K562 (cell line): ENCODE measurements at regions not wholly inside any gene's neighbourhood (a gene's known extent, or its start where the extent isn't known, plus 50 kb on each side); places are given as distances from the start of the nearest gene placed in this dataset.

Experiments
- ATAC-seq: fragments of 200-7000 bp; cut with Tn5 transposase; 3 replicates; pipeline ENCODE4 v1.9.1; 2020; ENCODE audit warnings: moderate library complexity
- BruUV-seq: library from RNA; stranded (reverse); fragments of 400-500 nt; replicated peaks from 2 replicates; lab custom pipeline; 2021; lab: Mats Ljungman, UMichigan
- CTCF ChIA-PET: fragments of 300-600 bp; formaldehyde crosslinking; extraction: SDS; loops from one replicate; lab custom pipeline; 2021; ENCODE audit warnings: low intra/inter-chr PET ratio; lab: Yijun Ruan, JAX
- POLR2A ChIA-PET: fragments of 300-600, 350-650 bp; sonication (Branson Sonifier 250); formaldehyde crosslinking; extraction: SDS; loops from one replicate; lab custom pipeline; 2021; ENCODE audit warnings: antibody characterized with exemption, inconsistent platforms; lab: Yijun Ruan, JAX
- DNase-seq, 4 experiments: peaks; one replicate each; pipeline versions ENCODE4 v3.0.0 to v3.0.0-alpha.2; 2011 to 2018; ENCODE audit warnings: low spot score in 3 of 4, mixed read lengths in 3 of 4; ENCODE audit errors: extremely low read depth in 1 of 4
- FAIRE-seq: peaks from 2 replicates; lab custom pipeline; 2011; peaks lifted over from hg19 to GRCh38; lab: Jason Lieb, UNC
- H2AFZ ChIP-seq: 2 replicates; pipeline ENCODE4 v1.6.0; 2011; ENCODE audit warnings: low read depth, low read length, control low read depth, inconsistent platforms
- H3K27ac ChIP-seq: fragments of 200-600 bp; 3 replicates; pipeline ENCODE4 v1.8.0; 2011; ENCODE audit warnings: low read depth, mild to moderate bottlenecking, control low read depth, inconsistent platforms, low read length, moderate library complexity, mixed read lengths; ENCODE audit errors: extremely low read depth
- H3K27me3 ChIP-seq, 2 experiments: fragments of 300-600 bp in 1 of 2; 2 replicates in 1 of 2; 3 replicates in 1 of 2; pipeline versions ENCODE4 v1.6.0 to v1.8.0; 2011; ENCODE audit warnings: inconsistent platforms in 2 of 2, low read length in 2 of 2, mild to moderate bottlenecking in 1 of 2, mixed read lengths in 1 of 2, moderate library complexity in 1 of 2; ENCODE audit not compliant: control insufficient read depth in 2 of 2, insufficient read depth in 2 of 2
- H3K36me3 ChIP-seq: fragments of 300-600 bp; 3 replicates; pipeline ENCODE4 v1.8.0; 2011; ENCODE audit warnings: mild to moderate bottlenecking, low read length, inconsistent platforms; ENCODE audit not compliant: control insufficient read depth, insufficient read depth
- H3K4me1 ChIP-seq, 2 experiments: fragments of 200-600 bp in 1 of 2; replicated peaks in 1 of 2; 2 replicates in 1 of 2; 3 replicates in 1 of 2; pipeline versions ENCODE4 v1.5.1 to v1.8.0; 2011; ENCODE audit warnings: inconsistent platforms in 2 of 2, low read length in 2 of 2, mild to moderate bottlenecking in 1 of 2, mixed read lengths in 1 of 2, moderate library complexity in 1 of 2; ENCODE audit not compliant: control insufficient read depth in 2 of 2, insufficient read depth in 2 of 2
- H3K4me2 ChIP-seq: 2 replicates; pipeline ENCODE4 v1.6.1; 2011; ENCODE audit warnings: low read length, control low read depth, inconsistent platforms, mixed read lengths; ENCODE audit not compliant: insufficient read depth
- H3K4me3 ChIP-seq: fragments of 200-600 bp; sonication (generic), shearing (Covaris generic); 2 replicates; pipeline ENCODE4 v1.5.1; 2016; ENCODE audit warnings: control low read depth, inconsistent platforms
- H3K79me2 ChIP-seq: fragments of 200-600 bp; 3 replicates; pipeline ENCODE4 v1.8.0; 2011; ENCODE audit warnings: low read length, inconsistent platforms; ENCODE audit not compliant: control insufficient read depth, insufficient read depth
- H3K9ac ChIP-seq, 2 experiments: 2 replicates each; pipeline versions ENCODE4 v1.6.0 to v1.6.1; 2011; ENCODE audit warnings: low read depth in 2 of 2, low read length in 2 of 2, control low read depth in 1 of 2, inconsistent platforms in 1 of 2, mild to moderate bottlenecking in 1 of 2, mixed read lengths in 1 of 2; ENCODE audit not compliant: insufficient read depth in 1 of 2
- H3K9me1 ChIP-seq: one replicate; pipeline ENCODE4 v1.6.0; 2011; ENCODE audit warnings: inconsistent platforms, mild to moderate bottlenecking, low read length, moderate library complexity; ENCODE audit not compliant: control insufficient read depth, insufficient read depth
- H3K9me3 ChIP-seq: replicated peaks from 2 replicates; pipeline ENCODE4 v1.5.1; 2011; ENCODE audit warnings: low read depth, low read length, inconsistent platforms; ENCODE audit not compliant: control insufficient read depth, insufficient read depth
- H4K20me1 ChIP-seq: replicated peaks from 2 replicates; pipeline ENCODE4 v1.6.1; 2011; ENCODE audit warnings: low read length, inconsistent platforms, mixed read lengths; ENCODE audit not compliant: control insufficient read depth, insufficient read depth
- BCLAF1 ChIP-seq, 2 experiments: fragments of 450-650 bp in 1 of 2; IDR thresholded peaks; 2 replicates each; pipeline ENCODE4 v1.6.1; 2011 to 2017; ENCODE audit warnings: low read depth in 2 of 2, antibody characterized with exemption in 1 of 2, borderline replicate concordance in 1 of 2, low read length in 1 of 2, mild to moderate bottlenecking in 1 of 2, mixed read lengths in 1 of 2; ENCODE audit not compliant: control insufficient read depth in 1 of 2
- CBFA2T3 ChIP-seq: fragments of 450-650 bp; IDR thresholded peaks from 2 replicates; pipeline ENCODE4 v1.6.1; 2017
- EHMT2 ChIP-seq: fragments of 450-650 bp; IDR thresholded peaks from 2 replicates; pipeline ENCODE4 v1.6.1; 2018; ENCODE audit warnings: antibody characterized with exemption
- EP300 ChIP-seq: IDR thresholded peaks from 2 replicates; pipeline ENCODE4 v1.6.1; 2012; ENCODE audit warnings: low read length, improper control_type of control experiment
- FUS ChIP-seq: fragments of 200-400 bp; formaldehyde crosslinking; optimal IDR thresholded peaks from 2 replicates; pipeline ENCODE3; 2017; ENCODE audit warnings: low read depth, low read length
- GTF2F1 ChIP-seq: IDR thresholded peaks from 2 replicates; pipeline ENCODE4 v1.6.1; 2011; ENCODE audit warnings: low read depth, low read length, improper control_type of control experiment
- HBP1 ChIP-seq: fragments of 450-650 bp; formaldehyde crosslinking; IDR thresholded peaks from 2 replicates; pipeline ENCODE4 v1.4.0; 2022; ENCODE audit warnings: missing genetic modification characterization
- PKNOX1 ChIP-seq: fragments of 450-650 bp; IDR thresholded peaks from 2 replicates; pipeline ENCODE4 v1.6.1; 2016
- SMARCA4 ChIP-seq: fragments of 450-650 bp; IDR thresholded peaks from 2 replicates; pipeline ENCODE4 v1.6.1; 2016
- TAL1 ChIP-seq: fragments of 450-650 bp; IDR thresholded peaks from 2 replicates; pipeline ENCODE4 v1.6.1; 2016; ENCODE audit warnings: mild to moderate bottlenecking
- TBL1XR1 ChIP-seq, 2 experiments: IDR thresholded peaks; 2 replicates each; pipeline ENCODE4 v1.6.1; 2012; ENCODE audit warnings: improper control_type of control experiment in 2 of 2, low read length in 2 of 2, mild to moderate bottlenecking in 1 of 2
- TEAD4 ChIP-seq, 2 experiments: sonication (generic) in 1 of 2; formaldehyde crosslinking in 1 of 2; IDR thresholded peaks; 2 replicates each; pipeline versions ENCODE4 v1.6.1 to v1.8.0; 2012 to 2022; ENCODE audit warnings: borderline replicate concordance in 1 of 2, inconsistent platforms in 1 of 2, low read length in 1 of 2, mild to moderate bottlenecking in 1 of 2, missing genetic modification reagents in 1 of 2
- THAP7 ChIP-seq: fragments of 250-450 bp; sonication (Bioruptor Pico); IDR thresholded peaks from 2 replicates; pipeline ENCODE4 v1.5.0; 2021
- ZNF395 ChIP-seq: fragments of 200-800 bp; sonication (Bioruptor generic); IDR thresholded peaks from 2 replicates; pipeline ENCODE4 v1.6.1; 2017; ENCODE audit warnings: missing genetic modification characterization, missing compliant biosample characterization
- ZNF583 ChIP-seq: fragments of 250-450 bp; sonication (Bioruptor Pico); IDR thresholded peaks from 2 replicates; pipeline ENCODE4 v1.4.0; 2020
- whole genome bisulfite sequencing: fragments of 100-300 bp; shearing (Covaris generic); methylation state at CpG from one replicate; pipeline ENCODE4 v1.1.6; 2016; ENCODE audit warnings: low coverage, mixed read lengths; ENCODE audit not compliant: insufficient coverage; ENCODE audit errors: missing lambda C conversion rate; 5-methylcytosine and 5-hydroxymethylcytosine counted together
- in situ Hi-C: fragments of 300-500 bp; cut with MboI; formaldehyde crosslinking; loops from 4 replicates; pipeline ENCODE4 v1.15.0; 2018; ENCODE audit warnings: inconsistent platforms, mixed read lengths
- intact Hi-C: fragments of 100-400 bp; cut with micrococcal nuclease; formaldehyde crosslinking; loops from 2 replicates; pipeline ENCODE4 v1.14.2; 2022

- Histone ChIP-seq H3K9ac (no peak overlapping the region), H3K4me1 (peaks cover 0 to 27% of the 10 kb centered on the region in 2 experiments; a peak in 3 of 5 replicates), H3K4me2 (no peak overlapping the region), H3K27me3 (no peaks in the 10 kb centered on the region), H3K9me1 (no peaks in the 10 kb centered on the region), H3K9me3 (no peaks in the 10 kb centered on the region), H4K20me1 (peaks cover 6% of the 10 kb centered on the region; the same call in 1 of the 2 replicates), H3K36me3 (no peaks in the 10 kb centered on the region), H3K79me2 (no peaks in the 10 kb centered on the region), H2AFZ (no peak overlapping the region), H3K27ac (peak overlapping the region; percentile 5; the same call in 1 of the 3 replicates), H3K4me3 (no peak overlapping the region)
- POLR2A ChIA-PET, result interaction anchor here (0.6 to 7.6 kb wide), 4 partner anchors 9 to 160 kb away, joined by 3 to 57 read pairs (median 6); no protein-coding TSS in a partner anchor
- intact Hi-C loops, result no loop called here
- no peak for FAIRE-seq
- in situ Hi-C loops, result no loop called here
- CTCF ChIA-PET, result no interaction called here
- no TSS peak for BruUV-seq
- peak in 1 of 4 experiments; percentile 15 for DNase-seq
- WGBS, result 5% methylated on average over 1 of the region's 2 CpGs
- ATAC-seq, result no peak
- TF ChIP-seq CBFA2T3 (peak; percentile 54), EHMT2 (no peak), ZNF583 (CRISPR knock-in tag) (no peak), BCLAF1 (IDR thresholded peaks at IDR 0.05; ENCODE audit: borderline replicate concordance in 1 of 2, control insufficient read depth in 1 of 2, low read depth in 2 of 2, low read length in 1 of 2) (no peak), EP300 (peak; percentile 92), PKNOX1 (peak; percentile 93), FUS (no peak), TAL1 (peak; percentile 52), HBP1 (CRISPR knock-in tag) (no peak), THAP7 (no peak), GTF2F1 (no peak), ZNF395 (CRISPR knock-in tag) (peak; percentile 54), TEAD4 (IDR thresholded peaks at IDR 0.05; ENCODE audit: low read length) (peak; percentile 77; the same call in 1 of the 2 replicates), TEAD4 (CRISPR knock-in tag; IDR thresholded peaks at IDR 0.05; ENCODE audit: borderline replicate concordance) (no peak), TBL1XR1 (IDR thresholded peaks at IDR 0.05; ENCODE audit: low read length in 2 of 2) (peak in 1 of 2 experiments; percentile 62; a peak in 2 of 4 replicates), SMARCA4 (peak; percentile 91; the same call in 1 of the 2 replicates)
Observed at GRCh38 chr18:1002653-1003178, 98.0 kb downstream of the ADCYAP1 start.
